MCF 10A (cell line): ENCODE measurements at regions not wholly inside any gene's neighbourhood (a gene's known extent, or its start where the extent isn't known, plus 50 kb on each side); places are given as distances from the start of the nearest gene placed in this dataset.

ENCODE experiments used
- BruUV-seq: library from RNA; stranded (reverse); fragments of 400-500 nt; replicated peaks from 2 replicates; lab custom pipeline; 2021; lab: Mats Ljungman, UMichigan
- CTCF ChIA-PET: fragments of 300-600 bp; sonication (Branson Sonifier 250); formaldehyde crosslinking; extraction: SDS; loops from one replicate; lab custom pipeline; 2021; ENCODE audit warnings: antibody characterized with exemption, inconsistent platforms; lab: Yijun Ruan, JAX
- POLR2A ChIA-PET: fragments of 300-600, 350-650 bp; sonication (Branson Sonifier 250); formaldehyde crosslinking; extraction: SDS; loops from one replicate; lab custom pipeline; 2020; ENCODE audit warnings: antibody characterized with exemption, inconsistent platforms; lab: Yijun Ruan, JAX
- DNase-seq: peaks from one replicate; pipeline ENCODE4 v3.0.0-alpha.2; 2018; ENCODE audit not compliant: unreplicated experiment
- H3K27ac Mint-ChIP-seq: one replicate; pipeline ENCODE4 v1.8.0; 2022; ENCODE audit warnings: mild to moderate bottlenecking, low read depth, mixed read lengths; ENCODE audit not compliant: unreplicated experiment
- H3K27me3 Mint-ChIP-seq: one replicate; pipeline ENCODE4 v1.8.0; 2022; ENCODE audit warnings: mixed read lengths; ENCODE audit not compliant: insufficient read depth, unreplicated experiment
- H3K36me3 Mint-ChIP-seq: one replicate; pipeline ENCODE4 v1.8.0; 2022; ENCODE audit warnings: mild to moderate bottlenecking, moderate library complexity, mixed read lengths; ENCODE audit not compliant: insufficient read depth, unreplicated experiment
- H3K4me1 Mint-ChIP-seq: one replicate; pipeline ENCODE4 v1.8.0; 2022; ENCODE audit warnings: mixed read lengths; ENCODE audit not compliant: insufficient read depth, unreplicated experiment
- H3K4me3 Mint-ChIP-seq: one replicate; pipeline ENCODE4 v1.8.0; 2022; ENCODE audit warnings: mild to moderate bottlenecking, moderate library complexity, mixed read lengths; ENCODE audit not compliant: unreplicated experiment
- H3K9me3 Mint-ChIP-seq: one replicate; pipeline ENCODE4 v1.8.0; 2022; ENCODE audit warnings: mixed read lengths; ENCODE audit not compliant: unreplicated experiment
- intact Hi-C: fragments of 100-400 bp; cut with micrococcal nuclease; formaldehyde crosslinking; loops from 2 replicates; pipeline ENCODE4 v1.14.1; 2022
- TF ChIP-seq, protein P1 (sequence below): fragments of 200-600 bp; IDR thresholded peaks from one replicate; pipeline ENCODE4 v1.8.0; 2022; ENCODE audit warnings: antibody characterized with exemption, mild to moderate bottlenecking; ENCODE audit not compliant: unreplicated experiment

DNA sequence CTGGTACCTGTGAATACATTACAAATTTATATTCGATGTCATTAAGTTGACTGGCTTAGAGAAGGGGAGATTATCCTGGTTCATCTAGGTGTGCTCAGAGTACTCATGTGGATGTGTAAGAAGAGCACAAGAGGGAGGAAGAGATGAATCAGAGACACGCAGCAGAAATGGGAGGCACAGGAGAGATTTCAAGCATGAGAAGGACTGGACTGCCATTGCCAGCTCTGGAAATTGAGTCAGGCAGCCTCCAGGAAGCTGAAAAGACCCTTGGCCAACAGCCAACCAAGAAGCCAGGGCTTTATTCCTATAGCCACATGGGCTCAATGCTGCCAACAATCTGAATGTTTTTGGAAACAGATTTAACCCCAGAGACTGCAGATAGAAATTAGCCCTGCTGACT lies 1390.0 kb downstream of the STIM2 start:
- Mint-ChIP-seq H3K27ac (no peak overlapping the region), H3K9me3 (peaks cover 11% of the 10 kb centered on the region), H3K36me3 (no peaks in the 10 kb centered on the region), H3K4me1 (no peaks in the 10 kb centered on the region), H3K27me3 (no peaks in the 10 kb centered on the region), H3K4me3 (no peak overlapping the region)
- TF ChIP-seq, protein P1, sequence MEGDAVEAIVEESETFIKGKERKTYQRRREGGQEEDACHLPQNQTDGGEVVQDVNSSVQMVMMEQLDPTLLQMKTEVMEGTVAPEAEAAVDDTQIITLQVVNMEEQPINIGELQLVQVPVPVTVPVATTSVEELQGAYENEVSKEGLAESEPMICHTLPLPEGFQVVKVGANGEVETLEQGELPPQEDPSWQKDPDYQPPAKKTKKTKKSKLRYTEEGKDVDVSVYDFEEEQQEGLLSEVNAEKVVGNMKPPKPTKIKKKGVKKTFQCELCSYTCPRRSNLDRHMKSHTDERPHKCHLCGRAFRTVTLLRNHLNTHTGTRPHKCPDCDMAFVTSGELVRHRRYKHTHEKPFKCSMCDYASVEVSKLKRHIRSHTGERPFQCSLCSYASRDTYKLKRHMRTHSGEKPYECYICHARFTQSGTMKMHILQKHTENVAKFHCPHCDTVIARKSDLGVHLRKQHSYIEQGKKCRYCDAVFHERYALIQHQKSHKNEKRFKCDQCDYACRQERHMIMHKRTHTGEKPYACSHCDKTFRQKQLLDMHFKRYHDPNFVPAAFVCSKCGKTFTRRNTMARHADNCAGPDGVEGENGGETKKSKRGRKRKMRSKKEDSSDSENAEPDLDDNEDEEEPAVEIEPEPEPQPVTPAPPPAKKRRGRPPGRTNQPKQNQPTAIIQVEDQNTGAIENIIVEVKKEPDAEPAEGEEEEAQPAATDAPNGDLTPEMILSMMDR: no peak
- intact Hi-C loops: no loop called here
- ChIA-PET CTCF (interaction anchor here (0.7 kb wide), 1 partner anchor 132 kb away, joined by 4 read pairs; no protein-coding TSS in a partner anchor), POLR2A (no interaction called here)
- BruUV-seq: no TSS peak
- no peak for DNase-seq

DNA sequence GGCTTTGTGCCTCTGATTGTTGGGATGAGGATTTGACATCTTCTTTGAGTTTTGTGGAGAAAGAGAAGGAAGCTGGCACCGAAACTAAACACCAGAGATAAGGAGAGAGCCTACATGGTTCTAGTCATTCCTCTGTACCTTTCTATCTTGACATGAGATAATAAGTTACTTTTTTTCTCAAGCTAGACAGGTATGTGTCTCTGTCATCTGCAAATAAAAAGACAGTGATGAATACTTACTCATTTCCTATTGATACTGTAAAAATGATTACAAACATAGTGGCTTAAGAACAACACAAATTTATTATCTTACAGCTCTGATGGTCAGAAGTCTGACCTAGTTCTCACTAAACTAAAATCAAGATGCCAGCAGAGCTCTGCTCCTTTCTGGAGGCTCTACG lies 1391.2 kb downstream of the STIM2 start:
- peaks cover 12% of the 10 kb centered on the region for H3K9me3 Mint-ChIP-seq
- intact Hi-C loops: no loop called here
- no peak overlapping the region for H3K27ac Mint-ChIP-seq
- ChIA-PET CTCF (interaction anchor here (0.5 kb wide), 1 partner anchor 22 kb away, joined by 4 read pairs; no protein-coding TSS in a partner anchor), POLR2A (no interaction called here)
- no peak for DNase-seq
- H3K36me3 Mint-ChIP-seq: no peaks in the 10 kb centered on the region
- no peak overlapping the region for H3K4me3 Mint-ChIP-seq
- no TSS peak for BruUV-seq
- TF ChIP-seq, protein P1: no peak
- H3K4me1 Mint-ChIP-seq: no peaks in the 10 kb centered on the region
- H3K27me3 Mint-ChIP-seq: no peaks in the 10 kb centered on the region

DNA sequence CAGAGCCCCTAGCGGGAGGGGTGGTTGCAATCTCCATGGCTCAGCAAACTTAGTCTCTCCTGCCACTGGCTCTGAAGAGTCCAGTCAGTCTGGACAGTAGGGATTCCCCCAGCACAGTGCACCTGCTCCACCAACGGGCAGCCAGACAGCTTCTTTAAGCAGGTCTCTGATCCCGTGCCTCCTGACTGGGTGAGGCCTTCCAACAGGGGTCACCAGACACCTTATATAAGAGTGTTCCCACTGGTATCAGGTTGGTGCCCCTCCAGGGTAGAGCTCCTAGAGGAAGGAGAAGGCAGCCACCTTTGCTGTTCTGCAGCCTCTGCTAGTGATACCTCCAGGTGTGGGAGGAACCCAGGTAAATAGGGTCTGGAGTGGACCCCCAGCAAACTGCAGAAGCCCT lies 1393.4 kb downstream of the STIM2 start:
- DNase-seq: no peak
- Mint-ChIP-seq H3K4me3 (no peak overlapping the region), H3K4me1 (no peaks in the 10 kb centered on the region), H3K36me3 (no peaks in the 10 kb centered on the region), H3K27ac (no peak overlapping the region), H3K27me3 (no peaks in the 10 kb centered on the region), H3K9me3 (peaks cover 12% of the 10 kb centered on the region)
- CTCF ChIA-PET: no interaction called here
- POLR2A ChIA-PET: no interaction called here
- no TSS peak for BruUV-seq
- intact Hi-C loops: no loop called here
- TF ChIP-seq, protein P1: no peak

DNA sequence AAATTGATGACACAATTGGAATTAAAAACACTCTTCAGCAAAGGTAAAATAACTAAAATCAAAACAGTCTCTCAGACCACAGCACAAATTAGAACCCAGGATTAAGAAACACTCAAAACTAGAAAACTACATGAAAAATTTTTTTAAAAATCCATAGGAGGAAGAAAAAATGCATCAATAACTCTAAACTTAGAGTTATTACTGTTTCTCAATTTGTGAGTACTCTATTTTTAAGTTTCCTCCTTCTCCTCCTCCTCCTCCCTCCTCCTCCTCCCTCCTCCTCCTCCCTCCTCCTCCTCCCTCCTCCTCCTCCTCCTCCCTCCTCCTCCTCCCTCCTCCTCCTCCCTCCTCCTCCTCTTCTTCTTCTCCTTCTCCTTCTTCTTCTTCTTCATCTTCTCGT lies 1395.7 kb downstream of the STIM2 start:
- TF ChIP-seq, protein P1: no peak
- Mint-ChIP-seq H3K36me3 (no peaks in the 10 kb centered on the region), H3K9me3 (peaks cover 12% of the 10 kb centered on the region), H3K4me3 (no peak overlapping the region), H3K4me1 (no peaks in the 10 kb centered on the region), H3K27ac (no peak overlapping the region), H3K27me3 (no peaks in the 10 kb centered on the region)
- POLR2A ChIA-PET: no interaction called here
- no peak for DNase-seq
- BruUV-seq: no TSS peak
- CTCF ChIA-PET: no interaction called here
- intact Hi-C loops: no loop called here
